ENCODE measurements at regions not wholly inside any gene's neighbourhood (a gene's known extent, or its start where the extent isn't known, plus 50 kb on each side); places are given as distances from the start of the nearest gene placed in this dataset.

GRCh38 chr22:26918226-26918625, 260.8 kb downstream of the MIAT start:
- H3K27ac ChIP-seq (ENCODE audit: low read depth in 2 of 2, low read length in 2 of 2) = no peak overlapping the region
- no peaks in the 10 kb centered on the region for H3K9me3 ChIP-seq (ENCODE audit: control insufficient read depth in 2 of 3, insufficient read depth in 1 of 3, low read length in 3 of 3)
- no peak overlapping the region for H3K4me3 ChIP-seq (ENCODE audit: low read length in 3 of 3)
- DNase-seq (no peak), FAIRE-seq (no peak)
- H3K4me1 ChIP-seq (ENCODE audit: control insufficient read depth in 2 of 3, insufficient read depth in 2 of 3, low read depth in 1 of 3, low read length in 3 of 3) = no peaks in the 10 kb centered on the region
- no peaks in the 10 kb centered on the region for H3K36me3 ChIP-seq (ENCODE audit: control insufficient read depth in 2 of 3, insufficient read depth in 3 of 3, low read length in 3 of 3)
- intact Hi-C loops (cut with DNase I) = no loop called here
- no peak overlapping the region for H3K9ac ChIP-seq (ENCODE audit: low read length in 3 of 3)
- TF ChIP-seq CTCF (IDR thresholded peaks at IDR 0.05; ENCODE audit: borderline replicate concordance, extremely low read depth, insufficient read depth) = no peak
- peaks cover under 1% of the 10 kb centered on the region for H3K27me3 ChIP-seq (ENCODE audit: control insufficient read depth, insufficient read depth, low read length)

- Histone ChIP-seq H3K27ac (ENCODE audit: low read depth in 2 of 2, low read length in 2 of 2) (no peak overlapping the region), H3K4me3 (ENCODE audit: low read length in 3 of 3) (no peak overlapping the region), H3K9ac (ENCODE audit: low read length in 3 of 3) (no peak overlapping the region), H3K4me1 (ENCODE audit: control insufficient read depth in 2 of 3, insufficient read depth in 2 of 3, low read depth in 1 of 3, low read length in 3 of 3) (no peaks in the 10 kb centered on the region), H3K9me3 (ENCODE audit: control insufficient read depth in 2 of 3, insufficient read depth in 1 of 3, low read length in 3 of 3) (no peaks in the 10 kb centered on the region), H3K36me3 (ENCODE audit: control insufficient read depth in 2 of 3, insufficient read depth in 3 of 3, low read length in 3 of 3) (no peaks in the 10 kb centered on the region), H3K27me3 (ENCODE audit: control insufficient read depth, insufficient read depth, low read length) (no peaks in the 10 kb centered on the region)
- intact Hi-C loops (cut with DNase I) = no loop called here
- FAIRE-seq (no peak), DNase-seq (no peak)
- TF ChIP-seq CTCF (IDR thresholded peaks at IDR 0.05; ENCODE audit: borderline replicate concordance, extremely low read depth, insufficient read depth) = no peak
Observed at GRCh38 chr22:26921726-26922125, 264.3 kb downstream of the MIAT start.

- no peaks in the 10 kb centered on the region for H3K9me3 ChIP-seq (ENCODE audit: control insufficient read depth in 2 of 3, insufficient read depth in 1 of 3, low read length in 3 of 3)
- TF ChIP-seq CTCF (IDR thresholded peaks at IDR 0.05; ENCODE audit: borderline replicate concordance, extremely low read depth, insufficient read depth) = no peak
- H3K36me3 ChIP-seq (ENCODE audit: control insufficient read depth in 2 of 3, insufficient read depth in 3 of 3, low read length in 3 of 3) = no peaks in the 10 kb centered on the region
- no peaks in the 10 kb centered on the region for H3K4me1 ChIP-seq (ENCODE audit: control insufficient read depth in 2 of 3, insufficient read depth in 2 of 3, low read depth in 1 of 3, low read length in 3 of 3)
- H3K27me3 ChIP-seq (ENCODE audit: control insufficient read depth, insufficient read depth, low read length) = no peaks in the 10 kb centered on the region
- H3K27ac ChIP-seq (ENCODE audit: low read depth in 2 of 2, low read length in 2 of 2) = no peak overlapping the region
- H3K9ac ChIP-seq (ENCODE audit: low read length in 3 of 3) = no peak overlapping the region
- peak in 4 of 5 donors; percentile 43 to 71 (median 68) for DNase-seq
- intact Hi-C loops (cut with DNase I) = no loop called here
- no peak overlapping the region for H3K4me3 ChIP-seq (ENCODE audit: low read length in 3 of 3)
- FAIRE-seq = no peak
Observed at GRCh38 chr22:26922806-26923205, 265.4 kb downstream of the MIAT start.

- Histone ChIP-seq H3K36me3 (ENCODE audit: control insufficient read depth in 2 of 3, insufficient read depth in 3 of 3, low read length in 3 of 3) (no peaks in the 10 kb centered on the region), H3K9ac (ENCODE audit: low read length in 3 of 3) (no peak overlapping the region), H3K4me3 (ENCODE audit: low read length in 3 of 3) (no peak overlapping the region), H3K9me3 (ENCODE audit: control insufficient read depth in 2 of 3, insufficient read depth in 1 of 3, low read length in 3 of 3) (no peaks in the 10 kb centered on the region), H3K27me3 (ENCODE audit: control insufficient read depth, insufficient read depth, low read length) (no peaks in the 10 kb centered on the region), H3K27ac (ENCODE audit: low read depth in 2 of 2, low read length in 2 of 2) (no peak overlapping the region), H3K4me1 (ENCODE audit: control insufficient read depth in 2 of 3, insufficient read depth in 2 of 3, low read depth in 1 of 3, low read length in 3 of 3) (no peaks in the 10 kb centered on the region)
- intact Hi-C loops (cut with DNase I) = no loop called here
- DNase-seq (no peak), FAIRE-seq (no peak)
- TF ChIP-seq CTCF (IDR thresholded peaks at IDR 0.05; ENCODE audit: borderline replicate concordance, extremely low read depth, insufficient read depth) = no peak
Observed at GRCh38 chr22:26923531-26923930, 266.1 kb downstream of the MIAT start.

Measured in kidney (tissue), 13 donors.